HG02642 (cell line): ENCODE measurements at regions not wholly inside any gene's neighbourhood (a gene's known extent, or its start where the extent isn't known, plus 50 kb on each side); places are given as distances from the start of the nearest gene placed in this dataset.

Experiments used
- ATAC-seq: cut with Tn5 transposase; IDR thresholded peaks from one replicate; pipeline ENCODE4 v1.9.1; 2021; ENCODE audit warnings: mild to moderate bottlenecking; ENCODE audit not compliant: unreplicated experiment, poor library complexity

GRCh38 chr13:44287958-44288357, 85.7 kb upstream of the SERP2 start:
- ATAC-seq: no peak

- no peak for ATAC-seq
Observed at GRCh38 chr13:44292545-44292944, 81.1 kb upstream of the SERP2 start.

GRCh38 chr13:44293374-44293773, 80.2 kb upstream of the SERP2 start:
- no peak for ATAC-seq

DNA sequence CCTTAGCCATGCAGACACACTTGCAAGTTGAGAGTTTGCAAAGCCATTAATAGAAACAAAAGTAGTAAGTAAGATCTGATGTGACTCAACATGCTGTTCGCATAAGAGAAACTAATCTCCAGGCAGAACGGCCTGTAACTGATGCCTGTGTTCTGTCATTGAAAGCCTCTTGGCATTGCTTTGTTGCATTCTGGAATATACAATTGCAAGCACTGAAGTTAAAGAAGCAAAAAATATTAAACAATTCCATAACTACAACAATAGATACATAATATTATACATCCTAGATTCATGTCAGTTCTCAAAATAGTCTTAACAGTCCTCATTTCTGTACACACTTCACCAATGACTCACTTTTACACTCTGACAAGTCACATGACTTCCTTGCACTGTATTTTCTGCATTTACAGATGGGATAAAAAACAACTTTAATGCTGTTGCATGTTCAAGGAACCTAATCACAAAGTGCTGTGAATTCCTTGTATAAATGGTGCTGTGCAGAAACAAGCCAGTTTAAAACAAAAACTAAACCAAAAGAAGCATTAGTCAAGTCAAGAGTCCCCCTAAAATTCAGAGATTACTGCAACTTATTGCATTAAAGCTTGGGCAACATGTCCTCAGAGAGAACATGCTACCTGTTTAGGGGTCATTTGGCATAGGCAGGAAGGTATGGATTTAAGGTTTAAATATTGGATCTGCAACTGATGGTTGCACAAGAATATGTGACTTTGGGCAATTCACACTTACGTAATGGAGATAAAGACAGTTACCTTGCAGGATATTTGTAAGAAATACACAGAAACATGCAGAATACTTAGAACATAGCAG, 79.5 kb upstream of the SERP2 start:
- no peak for ATAC-seq

DNA sequence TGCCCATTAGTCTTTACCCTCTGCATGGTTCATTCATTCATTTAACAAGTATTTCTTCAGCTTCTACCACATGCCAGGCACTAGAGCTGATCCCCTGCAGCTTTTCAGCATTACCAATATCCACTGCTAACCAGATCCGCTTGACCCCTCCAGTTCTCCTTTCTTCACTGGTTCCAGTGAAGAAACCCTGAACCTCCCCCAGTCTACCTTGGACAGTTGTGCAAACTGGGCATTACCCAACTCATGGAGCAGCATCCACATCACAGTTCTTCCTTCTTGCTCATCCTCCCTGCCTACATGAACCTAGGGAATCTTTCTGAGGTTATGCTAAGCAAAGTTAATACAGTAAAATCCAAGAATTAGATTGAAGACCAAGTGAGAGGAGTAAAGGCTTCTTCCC, 78.7 kb upstream of the SERP2 start:
- no peak for ATAC-seq

GRCh38 chr13:44296856-44297255, 76.8 kb upstream of the SERP2 start:
- no peak for ATAC-seq

- no peak for ATAC-seq
Observed at GRCh38 chr13:44298314-44298713, 75.3 kb upstream of the SERP2 start.

DNA sequence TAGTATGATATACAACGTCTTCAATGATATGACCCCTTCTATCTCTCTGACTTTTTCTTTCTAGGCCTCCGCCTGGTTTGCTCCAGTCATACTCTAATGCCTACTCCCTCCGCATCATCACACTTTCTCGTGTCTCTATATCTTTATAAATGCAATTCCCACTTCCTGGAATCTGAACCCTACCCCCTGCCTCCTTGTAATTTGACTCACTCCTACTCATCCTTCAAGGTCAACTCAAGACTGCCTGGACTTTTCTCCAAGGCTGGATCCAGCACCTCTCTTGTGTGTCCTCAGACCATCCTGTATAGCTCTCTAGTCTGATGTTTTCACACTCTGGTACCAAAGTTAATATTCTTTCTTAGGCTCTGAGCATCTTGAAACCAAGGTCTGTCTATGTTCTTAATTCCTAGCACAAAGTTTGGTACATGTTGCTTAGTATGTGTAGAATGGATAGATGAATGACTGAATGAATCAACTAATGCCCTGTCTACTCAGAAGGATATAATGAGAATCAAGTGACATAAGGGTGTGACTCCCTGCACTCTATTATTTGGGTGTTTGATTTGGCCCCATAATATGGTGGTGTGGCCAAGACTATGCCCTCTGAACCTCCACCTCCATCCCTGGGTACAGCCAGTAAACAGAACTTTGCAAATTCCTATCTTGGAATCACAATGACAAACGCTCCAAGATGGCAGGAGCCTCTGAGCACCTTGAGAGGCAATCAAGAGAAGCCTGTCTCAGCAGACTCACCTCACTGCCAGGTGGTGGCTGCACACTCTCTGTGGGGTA, 74.3 kb upstream of the SERP2 start:
- ATAC-seq: no peak

- ATAC-seq: peak; percentile 76
Observed at GRCh38 chr13:44300895-44301638, 72.6 kb upstream of the SERP2 start.

- ATAC-seq: no peak
Observed at GRCh38 chr13:44301639-44302015, 72.0 kb upstream of the SERP2 start.

DNA sequence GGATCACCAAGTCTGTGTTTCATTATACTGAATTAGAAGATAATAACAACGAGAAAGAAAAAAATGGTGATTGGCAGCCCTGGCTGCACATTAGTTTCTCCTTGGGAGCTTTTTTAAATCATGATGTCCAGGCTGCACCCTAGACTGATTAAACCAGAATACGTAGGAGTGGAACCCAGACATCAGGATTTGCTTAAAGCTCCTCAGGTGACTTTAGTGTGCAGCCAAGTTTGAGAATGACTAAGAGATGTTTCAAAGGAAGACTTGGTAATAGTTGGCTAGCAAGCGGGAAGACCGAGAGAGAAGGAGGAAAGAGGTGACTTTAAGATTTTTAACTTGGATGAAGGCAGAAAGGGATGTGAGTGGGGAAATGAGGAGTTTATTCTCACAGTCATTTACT, 71.4 kb upstream of the SERP2 start:
- no peak for ATAC-seq

GRCh38 chr13:44302940-44303575, 70.6 kb upstream of the SERP2 start:
- no peak for ATAC-seq

DNA sequence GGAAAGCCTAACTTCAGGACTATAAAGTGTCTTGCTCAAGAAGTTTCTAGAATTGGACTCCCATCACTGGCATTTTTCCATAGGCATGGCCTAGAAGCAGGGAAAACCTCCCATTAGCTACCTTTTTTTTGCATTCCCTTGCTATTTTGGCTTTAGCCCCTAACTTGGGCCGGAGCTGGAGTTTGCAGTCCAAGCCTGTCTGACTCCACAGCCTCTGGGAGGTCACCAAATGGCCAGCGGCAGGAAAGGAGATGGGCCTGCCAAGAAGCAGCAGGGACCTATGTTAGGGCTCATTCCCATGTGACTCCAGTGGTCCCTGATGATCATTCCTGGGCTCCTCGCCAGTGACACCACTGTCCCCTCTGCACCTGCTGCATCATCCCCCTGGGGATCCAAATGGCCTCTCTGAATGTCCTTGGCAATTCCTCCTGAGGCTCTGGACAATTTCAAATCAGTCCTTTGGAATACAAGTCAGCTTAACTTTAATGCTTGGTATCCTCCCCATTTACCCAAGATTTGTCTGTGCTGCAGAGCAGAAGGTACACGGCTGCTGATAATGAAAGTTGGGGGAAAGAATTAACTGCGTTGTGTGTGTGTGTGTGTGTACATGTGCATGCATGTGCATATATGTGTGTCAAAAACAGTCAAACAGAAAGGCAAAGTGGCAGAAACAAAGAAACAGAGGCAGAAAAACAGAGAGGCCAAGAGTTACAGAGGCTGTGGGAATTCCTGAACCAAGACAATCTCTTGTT, 69.8 kb upstream of the SERP2 start:
- ATAC-seq: no peak

DNA sequence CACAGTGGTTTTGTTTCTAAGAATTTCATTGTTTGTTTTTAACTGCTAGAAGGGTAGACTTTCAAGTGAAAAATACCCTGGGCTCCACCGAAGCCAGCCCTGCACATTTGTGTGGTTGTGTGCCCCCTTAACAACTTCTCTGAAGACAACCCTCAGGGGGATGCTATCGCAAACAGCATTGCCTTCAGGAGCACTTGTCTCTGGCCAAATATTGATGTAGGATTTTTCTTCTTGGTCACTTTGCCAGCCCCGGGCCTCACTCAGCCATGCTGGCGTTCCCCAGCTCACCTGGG, 69.2 kb upstream of the SERP2 start:
- ATAC-seq: no peak

- ATAC-seq: no peak
Observed at GRCh38 chr13:44305286-44305685, 68.3 kb upstream of the SERP2 start.

GRCh38 chr13:44305917-44306370, 67.7 kb upstream of the SERP2 start:
- ATAC-seq: no peak

- no peak for ATAC-seq
Observed at GRCh38 chr13:44306371-44307192, 67.0 kb upstream of the SERP2 start.

- ATAC-seq: no peak
Observed at GRCh38 chr13:44307255-44307654, 66.4 kb upstream of the SERP2 start.

GRCh38 chr13:44307844-44308243, 65.8 kb upstream of the SERP2 start:
- no peak for ATAC-seq
